ENCODE measurements at regions not wholly inside any gene's neighbourhood (a gene's known extent, or its start where the extent isn't known, plus 50 kb on each side); places are given as distances from the start of the nearest gene placed in this dataset.
"Not testable (repeated sequence)": the region's sequence is repeated elsewhere in the genome, so short reads cannot be mapped to it uniquely, and the experiment has no call there.

GRCh38 chr11:98728421-98728820, 292.3 kb upstream of the CNTN5 start:
- no peak overlapping the region for H3K27ac ChIP-seq (ENCODE audit: insufficient read depth in 1 of 2, low read depth in 1 of 2, low read length in 2 of 2, poor library complexity in 1 of 2, severe bottlenecking in 2 of 2)
- DNase-seq = no peak
- ChIA-PET CTCF (no interaction called here), POLR2A (no interaction called here)
- no peaks in the 10 kb centered on the region for H3K36me3 ChIP-seq (ENCODE audit: control insufficient read depth in 4 of 4, insufficient read depth in 4 of 4, low read length in 3 of 4)
- no peaks in the 10 kb centered on the region for H3K4me1 ChIP-seq (ENCODE audit: control extremely low read depth in 1 of 4, control insufficient read depth in 4 of 4, insufficient read depth in 4 of 4, low read length in 3 of 4)
- WGBS (ENCODE audit: insufficient coverage) = no CpG with 5 or more reads among the region's 4 CpGs
- H3K9me3 ChIP-seq (ENCODE audit: control extremely low read depth in 1 of 5, control insufficient read depth in 4 of 5, insufficient read depth in 2 of 5, low read depth in 1 of 5, low read length in 4 of 5) = no peaks in the 10 kb centered on the region
- no peaks in the 10 kb centered on the region for H3K27me3 ChIP-seq (replicated peaks in 2 of 5; ENCODE audit: control insufficient read depth in 4 of 5, insufficient read depth in 5 of 5, low read length in 4 of 5)
- no peak overlapping the region for H3K4me3 ChIP-seq (ENCODE audit: control insufficient read depth in 1 of 7, extremely low read depth in 1 of 7, insufficient read depth in 4 of 7, low read depth in 2 of 7, low read length in 6 of 7)

GRCh38 chr11:98729118-98729517, 291.6 kb upstream of the CNTN5 start:
- H3K9me3 ChIP-seq (ENCODE audit: control extremely low read depth in 1 of 5, control insufficient read depth in 4 of 5, insufficient read depth in 2 of 5, low read depth in 1 of 5, low read length in 4 of 5) = no peaks in the 10 kb centered on the region
- H3K36me3 ChIP-seq (ENCODE audit: control insufficient read depth in 4 of 4, insufficient read depth in 4 of 4, low read length in 3 of 4) = no peaks in the 10 kb centered on the region
- H3K27me3 ChIP-seq (replicated peaks in 2 of 5; ENCODE audit: control insufficient read depth in 4 of 5, insufficient read depth in 5 of 5, low read length in 4 of 5) = no peaks in the 10 kb centered on the region
- ChIA-PET POLR2A (no interaction called here), CTCF (no interaction called here)
- no peak for DNase-seq
- 100% methylated on average over 4 of the region's 6 CpGs for WGBS (ENCODE audit: insufficient coverage)
- no peak overlapping the region for H3K4me3 ChIP-seq (ENCODE audit: control insufficient read depth in 1 of 7, extremely low read depth in 1 of 7, insufficient read depth in 4 of 7, low read depth in 2 of 7, low read length in 6 of 7)
- peaks cover 0 to 2% (median 0%) of the 10 kb centered on the region in 4 experiments for H3K4me1 ChIP-seq (ENCODE audit: control extremely low read depth in 1 of 4, control insufficient read depth in 4 of 4, insufficient read depth in 4 of 4, low read length in 3 of 4)
- no peak overlapping the region for H3K27ac ChIP-seq (ENCODE audit: insufficient read depth in 1 of 2, low read depth in 1 of 2, low read length in 2 of 2, poor library complexity in 1 of 2, severe bottlenecking in 2 of 2)

- no peak overlapping the region for H3K4me3 ChIP-seq (ENCODE audit: control insufficient read depth in 1 of 7, extremely low read depth in 1 of 7, insufficient read depth in 4 of 7, low read depth in 2 of 7, low read length in 6 of 7)
- DNase-seq = no peak
- H3K9me3 ChIP-seq (ENCODE audit: control extremely low read depth in 1 of 5, control insufficient read depth in 4 of 5, insufficient read depth in 2 of 5, low read depth in 1 of 5, low read length in 4 of 5) = no peaks in the 10 kb centered on the region
- H3K36me3 ChIP-seq (ENCODE audit: control insufficient read depth in 4 of 4, insufficient read depth in 4 of 4, low read length in 3 of 4) = no peaks in the 10 kb centered on the region
- no peak overlapping the region for H3K27ac ChIP-seq (ENCODE audit: insufficient read depth in 1 of 2, low read depth in 1 of 2, low read length in 2 of 2, poor library complexity in 1 of 2, severe bottlenecking in 2 of 2)
- ChIA-PET CTCF (no interaction called here), POLR2A (no interaction called here)
- no peaks in the 10 kb centered on the region for H3K27me3 ChIP-seq (replicated peaks in 2 of 5; ENCODE audit: control insufficient read depth in 4 of 5, insufficient read depth in 5 of 5, low read length in 4 of 5)
- peaks cover 0 to 2% (median 0%) of the 10 kb centered on the region in 4 experiments for H3K4me1 ChIP-seq (ENCODE audit: control extremely low read depth in 1 of 4, control insufficient read depth in 4 of 4, insufficient read depth in 4 of 4, low read length in 3 of 4)
- WGBS (ENCODE audit: insufficient coverage) = 100% methylated on average over 1 of the region's 1 CpG
These were observed 287.8 kb upstream of the CNTN5 start for GRCh38 chr11:98732947-98733346.

GRCh38 chr11:98733378-98733777, 287.4 kb upstream of the CNTN5 start:
- H3K36me3 ChIP-seq (ENCODE audit: control insufficient read depth in 4 of 4, insufficient read depth in 4 of 4, low read length in 3 of 4); CTCF ChIA-PET; H3K27me3 ChIP-seq (replicated peaks in 2 of 5; ENCODE audit: control insufficient read depth in 4 of 5, insufficient read depth in 5 of 5, low read length in 4 of 5); POLR2A ChIA-PET; DNase-seq; H3K4me3 ChIP-seq (ENCODE audit: control insufficient read depth in 1 of 7, extremely low read depth in 1 of 7, insufficient read depth in 4 of 7, low read depth in 2 of 7, low read length in 6 of 7); H3K27ac ChIP-seq (ENCODE audit: insufficient read depth in 1 of 2, low read depth in 1 of 2, low read length in 2 of 2, poor library complexity in 1 of 2, severe bottlenecking in 2 of 2); H3K4me1 ChIP-seq (ENCODE audit: control extremely low read depth in 1 of 4, control insufficient read depth in 4 of 4, insufficient read depth in 4 of 4, low read length in 3 of 4); H3K9me3 ChIP-seq (ENCODE audit: control extremely low read depth in 1 of 5, control insufficient read depth in 4 of 5, insufficient read depth in 2 of 5, low read depth in 1 of 5, low read length in 4 of 5): not testable (repeated sequence)
- 71% methylated on average over 5 of the region's 5 CpGs for WGBS (ENCODE audit: insufficient coverage)

- Histone ChIP-seq H3K9me3 (ENCODE audit: control extremely low read depth in 1 of 5, control insufficient read depth in 4 of 5, insufficient read depth in 2 of 5, low read depth in 1 of 5, low read length in 4 of 5) (no peaks in the 10 kb centered on the region), H3K4me1 (ENCODE audit: control extremely low read depth in 1 of 4, control insufficient read depth in 4 of 4, insufficient read depth in 4 of 4, low read length in 3 of 4) (peaks cover 0 to 2% (median 0%) of the 10 kb centered on the region in 4 experiments), H3K27me3 (replicated peaks in 2 of 5; ENCODE audit: control insufficient read depth in 4 of 5, insufficient read depth in 5 of 5, low read length in 4 of 5) (no peaks in the 10 kb centered on the region), H3K36me3 (ENCODE audit: control insufficient read depth in 4 of 4, insufficient read depth in 4 of 4, low read length in 3 of 4) (no peaks in the 10 kb centered on the region), H3K4me3 (ENCODE audit: control insufficient read depth in 1 of 7, extremely low read depth in 1 of 7, insufficient read depth in 4 of 7, low read depth in 2 of 7, low read length in 6 of 7) (no peak overlapping the region), H3K27ac (ENCODE audit: insufficient read depth in 1 of 2, low read depth in 1 of 2, low read length in 2 of 2, poor library complexity in 1 of 2, severe bottlenecking in 2 of 2) (no peak overlapping the region)
- ChIA-PET POLR2A (interaction anchor here (0.7 kb wide), 1 partner anchor 10 kb away, joined by 3 read pairs; no protein-coding TSS in a partner anchor), CTCF (no interaction called here)
- no peak for DNase-seq
These were observed 286.1 kb upstream of the CNTN5 start for GRCh38 chr11:98734686-98735085.

GRCh38 chr11:98736833-98737232, 283.9 kb upstream of the CNTN5 start:
- ChIA-PET POLR2A (no interaction called here), CTCF (interaction anchor here (1.3 kb wide), 1 partner anchor 33 kb away, joined by 4 read pairs; no protein-coding TSS in a partner anchor)
- peaks cover 0 to 2% (median 0%) of the 10 kb centered on the region in 4 experiments for H3K4me1 ChIP-seq (ENCODE audit: control extremely low read depth in 1 of 4, control insufficient read depth in 4 of 4, insufficient read depth in 4 of 4, low read length in 3 of 4)
- H3K4me3 ChIP-seq (ENCODE audit: control insufficient read depth in 1 of 7, extremely low read depth in 1 of 7, insufficient read depth in 4 of 7, low read depth in 2 of 7, low read length in 6 of 7) = no peak overlapping the region
- H3K9me3 ChIP-seq (ENCODE audit: control extremely low read depth in 1 of 5, control insufficient read depth in 4 of 5, insufficient read depth in 2 of 5, low read depth in 1 of 5, low read length in 4 of 5) = no peaks in the 10 kb centered on the region
- no peaks in the 10 kb centered on the region for H3K36me3 ChIP-seq (ENCODE audit: control insufficient read depth in 4 of 4, insufficient read depth in 4 of 4, low read length in 3 of 4)
- DNase-seq = no peak
- WGBS (ENCODE audit: insufficient coverage) = 96% methylated on average over 7 of the region's 7 CpGs
- H3K27ac ChIP-seq (ENCODE audit: insufficient read depth in 1 of 2, low read depth in 1 of 2, low read length in 2 of 2, poor library complexity in 1 of 2, severe bottlenecking in 2 of 2) = no peak overlapping the region
- H3K27me3 ChIP-seq (replicated peaks in 2 of 5; ENCODE audit: control insufficient read depth in 4 of 5, insufficient read depth in 5 of 5, low read length in 4 of 5) = no peaks in the 10 kb centered on the region

GRCh38 chr11:98740321-98740720, 280.4 kb upstream of the CNTN5 start:
- Histone ChIP-seq H3K27me3 (replicated peaks in 2 of 5; ENCODE audit: control insufficient read depth in 4 of 5, insufficient read depth in 5 of 5, low read length in 4 of 5) (no peaks in the 10 kb centered on the region), H3K4me1 (ENCODE audit: control extremely low read depth in 1 of 4, control insufficient read depth in 4 of 4, insufficient read depth in 4 of 4, low read length in 3 of 4) (no peaks in the 10 kb centered on the region), H3K36me3 (ENCODE audit: control insufficient read depth in 4 of 4, insufficient read depth in 4 of 4, low read length in 3 of 4) (no peaks in the 10 kb centered on the region), H3K27ac (ENCODE audit: insufficient read depth in 1 of 2, low read depth in 1 of 2, low read length in 2 of 2, poor library complexity in 1 of 2, severe bottlenecking in 2 of 2) (no peak overlapping the region), H3K9me3 (ENCODE audit: control extremely low read depth in 1 of 5, control insufficient read depth in 4 of 5, insufficient read depth in 2 of 5, low read depth in 1 of 5, low read length in 4 of 5) (no peaks in the 10 kb centered on the region), H3K4me3 (ENCODE audit: control insufficient read depth in 1 of 7, extremely low read depth in 1 of 7, insufficient read depth in 4 of 7, low read depth in 2 of 7, low read length in 6 of 7) (no peak overlapping the region)
- DNase-seq = no peak
- ChIA-PET CTCF (no interaction called here), POLR2A (interaction anchor here (0.6 kb wide), 1 partner anchor 1033 kb away, joined by 3 read pairs; no protein-coding TSS in a partner anchor)

All from common myeloid progenitor, CD34-positive (primary cell).